ENCODE measurements at regions not wholly inside any gene's neighbourhood (a gene's known extent, or its start where the extent isn't known, plus 50 kb on each side); places are given as distances from the start of the nearest gene placed in this dataset.
A peak's percentile ranks its signal among the peaks of the same experiment; 100 is the strongest.

DNA sequence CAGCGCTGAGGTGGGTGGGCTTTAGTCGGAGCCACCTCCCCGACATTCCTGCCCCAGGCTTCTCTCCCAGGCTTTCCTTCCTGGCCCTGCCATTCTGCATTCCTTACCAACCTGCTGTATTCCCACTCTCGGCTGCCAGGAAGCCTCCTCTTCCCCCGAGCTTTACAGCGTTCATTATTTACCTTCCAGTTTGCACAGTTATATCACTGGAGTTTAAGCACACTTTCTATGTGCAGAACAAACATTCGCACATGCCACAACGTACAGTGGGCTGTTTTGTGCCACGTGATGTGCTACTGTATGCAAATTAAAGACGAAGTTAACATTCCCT, 246.3 kb downstream of the SOX11 start:
- Histone ChIP-seq H2AFZ (ENCODE audit: low read length) (no peak overlapping the region), H4K20me1 (ENCODE audit: control insufficient read depth, insufficient read depth, insufficient read length) (no peaks in the 10 kb centered on the region), H2BK5ac (ENCODE audit: insufficient read length, low read length) (no peak overlapping the region), H2BK12ac (ENCODE audit: insufficient read length, low read depth, low read length) (no peak overlapping the region), H3K4ac (ENCODE audit: low read depth, low read length) (no peak overlapping the region), H3K18ac (ENCODE audit: insufficient read length, low read depth, low read length) (peak overlapping the region; percentile 43), H3K9ac (ENCODE audit: extremely low read depth, insufficient read length, low read length) (no peak overlapping the region), H3K79me1 (ENCODE audit: insufficient read depth, low read depth, low read length, poor library complexity, severe bottlenecking) (no peaks in the 10 kb centered on the region), H4K91ac (ENCODE audit: insufficient read length, low read depth, low read length) (no peak overlapping the region), H3K27me3 (ENCODE audit: insufficient read depth, low read length) (no peaks in the 10 kb centered on the region), H4K5ac (ENCODE audit: insufficient read length, low read depth, low read length) (no peak overlapping the region), H2BK120ac (ENCODE audit: low read depth, low read length, poor library complexity, severe bottlenecking) (no peak overlapping the region), H2BK15ac (ENCODE audit: low read depth, low read length) (no peak overlapping the region), H2AK5ac (ENCODE audit: insufficient read length, low read length) (no peak overlapping the region), H3K23me2 (ENCODE audit: insufficient read length, low read depth, low read length, poor library complexity, severe bottlenecking) (no peaks in the 10 kb centered on the region), H3K56ac (ENCODE audit: insufficient read length, low read depth, low read length) (no peak overlapping the region), H4K8ac (replicated peaks; ENCODE audit: insufficient read length, low read depth, low read length) (no peak overlapping the region), H3T11ph (ENCODE audit: low read length) (no peak overlapping the region), H3K79me2 (ENCODE audit: insufficient read depth, low read length) (no peaks in the 10 kb centered on the region), H3K4me2 (ENCODE audit: insufficient read depth, insufficient read length, low read length) (no peak overlapping the region), H3K14ac (ENCODE audit: insufficient read depth, low read length) (no peak overlapping the region), H3K4me1 (ENCODE audit: insufficient read depth, low read length) (0 out of 2 replicates have a peak, but pooled peaks cover 2% of the 10 kb centered on the region), H2BK20ac (ENCODE audit: low read depth, low read length, poor library complexity, severe bottlenecking) (no peak overlapping the region), H3K9me3 (ENCODE audit: control insufficient read depth, low read depth, low read length) (no peaks in the 10 kb centered on the region), H3K23ac (ENCODE audit: insufficient read length, low read depth, low read length) (no peak overlapping the region), H3K27ac (ENCODE audit: insufficient read length, low read depth, low read length) (no peak overlapping the region)
- no peaks in the 10 kb centered on the region; a peak in 1 of 5 replicates for H3K9me3 Mint-ChIP-seq
- DNase-seq = no peak
- WGBS (ENCODE audit: extremely low coverage, insufficient read length, low lambda C conversion rate) = no CpG with 5 or more reads among the region's 10 CpGs
- no peaks in the 10 kb centered on the region; a peak in 1 of 7 replicates for H3K36me3 Mint-ChIP-seq (ENCODE audit: insufficient read depth in 1 of 3, low read depth in 3 of 3)
- peaks cover 4% of the 10 kb centered on the region; the same call in 1 of the 2 replicates for H3K27me3 Mint-ChIP-seq (ENCODE audit: low read depth)
- H3K4me3 Mint-ChIP-seq = no peak overlapping the region
- peaks cover 14 to 20% of the 10 kb centered on the region in 2 experiments for H3K4me1 Mint-ChIP-seq
- no peak overlapping the region; a peak in 1 of 7 replicates for H3K27ac Mint-ChIP-seq
- TF ChIP-seq, protein P1, sequence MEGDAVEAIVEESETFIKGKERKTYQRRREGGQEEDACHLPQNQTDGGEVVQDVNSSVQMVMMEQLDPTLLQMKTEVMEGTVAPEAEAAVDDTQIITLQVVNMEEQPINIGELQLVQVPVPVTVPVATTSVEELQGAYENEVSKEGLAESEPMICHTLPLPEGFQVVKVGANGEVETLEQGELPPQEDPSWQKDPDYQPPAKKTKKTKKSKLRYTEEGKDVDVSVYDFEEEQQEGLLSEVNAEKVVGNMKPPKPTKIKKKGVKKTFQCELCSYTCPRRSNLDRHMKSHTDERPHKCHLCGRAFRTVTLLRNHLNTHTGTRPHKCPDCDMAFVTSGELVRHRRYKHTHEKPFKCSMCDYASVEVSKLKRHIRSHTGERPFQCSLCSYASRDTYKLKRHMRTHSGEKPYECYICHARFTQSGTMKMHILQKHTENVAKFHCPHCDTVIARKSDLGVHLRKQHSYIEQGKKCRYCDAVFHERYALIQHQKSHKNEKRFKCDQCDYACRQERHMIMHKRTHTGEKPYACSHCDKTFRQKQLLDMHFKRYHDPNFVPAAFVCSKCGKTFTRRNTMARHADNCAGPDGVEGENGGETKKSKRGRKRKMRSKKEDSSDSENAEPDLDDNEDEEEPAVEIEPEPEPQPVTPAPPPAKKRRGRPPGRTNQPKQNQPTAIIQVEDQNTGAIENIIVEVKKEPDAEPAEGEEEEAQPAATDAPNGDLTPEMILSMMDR (conservative IDR thresholded peaks at IDR 0.05) = no peak

Measured in H9 (cell line).